OCI-LY3 (cell line): ENCODE measurements at regions not wholly inside any gene's neighbourhood (a gene's known extent, or its start where the extent isn't known, plus 50 kb on each side); places are given as distances from the start of the nearest gene placed in this dataset.

Experiments
- EZH2phosphoT487 ChIP-seq: fragments of 200-600 bp; shearing (Covaris generic); IDR thresholded peaks from 2 replicates; pipeline ENCODE4 v1.6.1; 2018; ENCODE audit warnings: antibody characterized with exemption, mixed run types, low read depth
- TF ChIP-seq, protein P1 (sequence below): fragments of 200-600, 300-600 bp; sonication (generic); IDR thresholded peaks from 2 replicates; pipeline ENCODE4 v1.5.1; 2014; ENCODE audit warnings: antibody characterized with exemption, low read length, low read depth

- TF ChIP-seq, protein P1, sequence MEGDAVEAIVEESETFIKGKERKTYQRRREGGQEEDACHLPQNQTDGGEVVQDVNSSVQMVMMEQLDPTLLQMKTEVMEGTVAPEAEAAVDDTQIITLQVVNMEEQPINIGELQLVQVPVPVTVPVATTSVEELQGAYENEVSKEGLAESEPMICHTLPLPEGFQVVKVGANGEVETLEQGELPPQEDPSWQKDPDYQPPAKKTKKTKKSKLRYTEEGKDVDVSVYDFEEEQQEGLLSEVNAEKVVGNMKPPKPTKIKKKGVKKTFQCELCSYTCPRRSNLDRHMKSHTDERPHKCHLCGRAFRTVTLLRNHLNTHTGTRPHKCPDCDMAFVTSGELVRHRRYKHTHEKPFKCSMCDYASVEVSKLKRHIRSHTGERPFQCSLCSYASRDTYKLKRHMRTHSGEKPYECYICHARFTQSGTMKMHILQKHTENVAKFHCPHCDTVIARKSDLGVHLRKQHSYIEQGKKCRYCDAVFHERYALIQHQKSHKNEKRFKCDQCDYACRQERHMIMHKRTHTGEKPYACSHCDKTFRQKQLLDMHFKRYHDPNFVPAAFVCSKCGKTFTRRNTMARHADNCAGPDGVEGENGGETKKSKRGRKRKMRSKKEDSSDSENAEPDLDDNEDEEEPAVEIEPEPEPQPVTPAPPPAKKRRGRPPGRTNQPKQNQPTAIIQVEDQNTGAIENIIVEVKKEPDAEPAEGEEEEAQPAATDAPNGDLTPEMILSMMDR, result no peak
- TF ChIP-seq EZH2phosphoT487, result no peak
Observed at GRCh38 chr14:37948266-37948665, 259.4 kb upstream of the SSTR1 start.
